ENCODE measurements at regions not wholly inside any gene's neighbourhood (a gene's known extent, or its start where the extent isn't known, plus 50 kb on each side); places are given as distances from the start of the nearest gene placed in this dataset.

GRCh38 chr7:53628775-53629174, 593.3 kb downstream of the POM121L12 start:
- TF ChIP-seq CTCF (IDR thresholded peaks at IDR 0.05; ENCODE audit: low read length) = no peak
- no peak for TF ChIP-seq EZH2 (optimal IDR thresholded peaks at IDR 0.05; ENCODE audit: low read depth, low read length)
- TF ChIP-seq EZH2phosphoT487 (IDR thresholded peaks at IDR 0.05; ENCODE audit: low read length) = no peak

Measured in MM.1S (cell line).